ENCODE measurements at regions not wholly inside any gene's neighbourhood (a gene's known extent, or its start where the extent isn't known, plus 50 kb on each side); places are given as distances from the start of the nearest gene placed in this dataset.

- Histone ChIP-seq H3K9me3 (ENCODE audit: insufficient read depth in 2 of 2, low read depth in 1 of 2, low read length in 1 of 2) (no peaks in the 10 kb centered on the region), H3K4me3 (ENCODE audit: extremely low read depth in 1 of 4, insufficient read depth in 2 of 4, low read depth in 3 of 4, low read length in 4 of 4) (no peak overlapping the region), H3K4ac (replicated peaks; ENCODE audit: insufficient read length, low read depth, low read length) (no peak overlapping the region), H3K9ac (replicated peaks in 1 of 4; ENCODE audit: extremely low read depth in 1 of 4, low read depth in 3 of 4, low read length in 3 of 4) (no peak overlapping the region), H3K56ac (replicated peaks; ENCODE audit: insufficient read length, low read depth, low read length) (no peak overlapping the region), H2BK12ac (ENCODE audit: low read depth, low read length) (no peak overlapping the region), H3K27ac (ENCODE audit: low read depth, low read length) (no peak overlapping the region), H4K5ac (ENCODE audit: insufficient read length, low read depth, low read length) (no peak overlapping the region), H3K23me2 (ENCODE audit: low read depth, low read length) (no peaks in the 10 kb centered on the region), H2BK15ac (ENCODE audit: low read length) (no peak overlapping the region), H3K23ac (ENCODE audit: insufficient read length) (no peak overlapping the region), H2AFZ (ENCODE audit: low read length) (no peak overlapping the region), H4K8ac (ENCODE audit: extremely low read depth, insufficient read depth, low read length) (no peak overlapping the region), H4K20me1 (replicated peaks in 1 of 2; ENCODE audit: control insufficient read depth in 1 of 2, insufficient read depth in 2 of 2, low read length in 2 of 2) (no peaks in the 10 kb centered on the region), H4K91ac (replicated peaks; ENCODE audit: insufficient read length, low read length) (no peak overlapping the region), H3K4me2 (ENCODE audit: insufficient read depth in 1 of 2, low read depth in 2 of 2, low read length in 2 of 2) (no peak overlapping the region), H3K79me2 (ENCODE audit: control insufficient read depth in 1 of 2, insufficient read depth in 2 of 2, low read length in 2 of 2) (no peaks in the 10 kb centered on the region), H3K27me3 (replicated peaks in 1 of 4; ENCODE audit: control insufficient read depth in 3 of 4, extremely low read depth in 1 of 4, insufficient read depth in 3 of 4, low read length in 3 of 4) (no peaks in the 10 kb centered on the region), H3K4me1 (replicated peaks in 1 of 4; ENCODE audit: control insufficient read depth in 3 of 4, insufficient read depth in 4 of 4, low read length in 3 of 4) (no peaks in the 10 kb centered on the region), H2BK120ac (replicated peaks; ENCODE audit: low read depth, low read length) (no peak overlapping the region), H2BK5ac (ENCODE audit: low read depth, low read length) (no peak overlapping the region), H2BK20ac (ENCODE audit: low read length) (no peak overlapping the region), H2AK5ac (ENCODE audit: low read depth, low read length) (no peak overlapping the region), H3K79me1 (ENCODE audit: low read depth, low read length) (no peaks in the 10 kb centered on the region), H3K14ac (ENCODE audit: insufficient read length) (no peak overlapping the region), H3K36me3 (ENCODE audit: control insufficient read depth in 2 of 4, insufficient read depth in 4 of 4, low read length in 3 of 4) (no peaks in the 10 kb centered on the region), H3K18ac (ENCODE audit: extremely low read depth, low read length) (no peak overlapping the region)
- DNase-seq (ENCODE audit: low read depth in 1 of 2, low spot score in 2 of 2) (no peak), FAIRE-seq (no peak)
- WGBS, 2 experiments (ENCODE audit: extremely low coverage in 1 of 2, insufficient coverage in 1 of 2, insufficient read length in 1 of 2, insufficient replicate concordance in 2 of 2, low coverage in 1 of 2, low lambda C conversion rate in 2 of 2, missing lambda C conversion rate in 1 of 2): 91% methylated on average over 2 of the region's 2 CpGs; no CpG with 5 or more reads in 1 of the 2 experiments
- ChIA-PET CTCF (ENCODE audit: partially characterized antibody) (interaction anchor here (0.6 to 2.5 kb wide), 2 partner anchors 59 to 61 kb away, joined by 3 to 8 read pairs; no protein-coding TSS in a partner anchor), POLR2A (ENCODE audit: partially characterized antibody) (interaction anchor here (1.5 kb wide), 1 partner anchor 32 kb away, joined by 6 read pairs; no protein-coding TSS in a partner anchor)
- no peak for TF ChIP-seq CBX8 (IDR thresholded peaks at IDR 0.05; ENCODE audit: borderline replicate concordance, low read depth, low read length)
- TF ChIP-seq NANOG (IDR thresholded peaks at IDR 0.05; ENCODE audit: insufficient read depth, low read depth, low read length, poor library complexity, severe bottlenecking): no peak
- no peak for TF ChIP-seq BACH1 (IDR thresholded peaks at IDR 0.05; ENCODE audit: low read length)
- no peak for TF ChIP-seq GABPA (IDR thresholded peaks at IDR 0.05; ENCODE audit: borderline replicate concordance, insufficient read depth, low read length)
- TF ChIP-seq CHD1 (IDR thresholded peaks at IDR 0.05; ENCODE audit: low read depth, low read length): no peak
- TF ChIP-seq NRF1 (IDR thresholded peaks at IDR 0.05; ENCODE audit: low read depth, low read length): no peak
- TF ChIP-seq MAFK (IDR thresholded peaks at IDR 0.05; ENCODE audit: low read depth, low read length): no peak
- no peak for TF ChIP-seq KDM4A (IDR thresholded peaks at IDR 0.05; ENCODE audit: low read depth, low read length, severe bottlenecking)
- TF ChIP-seq CEBPB (IDR thresholded peaks at IDR 0.05; ENCODE audit: low read depth, low read length): no peak
- no peak for TF ChIP-seq HDAC6 (IDR thresholded peaks at IDR 0.05; ENCODE audit: low read depth, low read length)
- TF ChIP-seq MAX (IDR thresholded peaks at IDR 0.05): no peak
- TF ChIP-seq CHD2 (IDR thresholded peaks at IDR 0.05; ENCODE audit: low read length): no peak
- no peak for TF ChIP-seq EZH2 (IDR thresholded peaks at IDR 0.05; ENCODE audit: low read depth, low read length, severe bottlenecking)
- no peak for TF ChIP-seq PHF8 (conservative IDR thresholded peaks at IDR 0.05; ENCODE audit: low read depth, low read length)
- no peak for TF ChIP-seq CREB1 (IDR thresholded peaks at IDR 0.05)
Observed at GRCh38 chr6:41997456-41997855, 52.9 kb upstream of the TAF8 start.
